Limb (tissue), 2 donors: ENCODE measurements at regions not wholly inside any gene's neighbourhood (a gene's known extent, or its start where the extent isn't known, plus 50 kb on each side); places are given as distances from the start of the nearest gene placed in this dataset.

Source experiments
- DNase-seq, 2 donors: peaks; one replicate each; pipeline ENCODE4 v3.0.0-alpha.2; 2016; ENCODE audit errors: extremely low spot score in 2 of 2

GRCh38 chr5:61951295-61951694, 354.7 kb upstream of the KIF2A start:
- DNase-seq: no peak

- DNase-seq: no peak
Measured at GRCh38 chr5:61953913-61954312, 352.1 kb upstream of the KIF2A start.

GRCh38 chr5:61964201-61964600, 341.8 kb upstream of the KIF2A start:
- no peak for DNase-seq

GRCh38 chr5:61965069-61965468, 340.9 kb upstream of the KIF2A start:
- no peak for DNase-seq

GRCh38 chr5:61965490-61965889, 340.5 kb upstream of the KIF2A start:
- no peak for DNase-seq

DNA sequence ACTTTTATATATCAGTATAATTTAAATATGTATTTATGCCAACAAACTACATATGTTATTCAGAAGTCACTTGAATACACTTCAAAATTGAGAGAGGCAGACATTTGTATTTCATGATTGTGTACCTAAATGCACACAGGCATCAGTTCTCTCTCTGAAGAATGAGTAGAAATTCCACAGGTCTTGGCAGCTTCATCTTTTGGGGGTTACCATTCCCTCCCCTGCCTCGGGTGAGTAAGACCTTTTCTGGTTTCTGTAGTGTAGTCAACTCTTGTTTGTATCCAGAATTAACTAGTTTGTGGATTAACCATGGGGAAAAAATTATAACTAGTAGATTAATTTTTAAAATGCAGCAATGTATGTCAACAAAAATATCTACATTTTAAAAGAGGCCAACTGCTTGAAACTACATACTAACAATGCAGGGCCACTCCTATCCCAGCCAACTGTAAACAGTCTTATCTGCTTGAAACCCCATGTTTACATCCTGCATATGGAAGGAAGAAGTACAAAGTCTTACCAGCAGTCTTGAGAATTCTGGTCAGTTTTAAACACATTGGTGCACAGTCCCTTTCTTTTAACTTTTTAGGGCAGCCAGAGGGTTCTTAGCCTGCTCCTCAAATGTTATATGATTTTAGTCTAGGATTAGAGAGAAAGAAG, 339.6 kb upstream of the KIF2A start:
- no peak for DNase-seq

- DNase-seq: no peak
Measured at GRCh38 chr5:61966997-61967396, 339.0 kb upstream of the KIF2A start.

DNA sequence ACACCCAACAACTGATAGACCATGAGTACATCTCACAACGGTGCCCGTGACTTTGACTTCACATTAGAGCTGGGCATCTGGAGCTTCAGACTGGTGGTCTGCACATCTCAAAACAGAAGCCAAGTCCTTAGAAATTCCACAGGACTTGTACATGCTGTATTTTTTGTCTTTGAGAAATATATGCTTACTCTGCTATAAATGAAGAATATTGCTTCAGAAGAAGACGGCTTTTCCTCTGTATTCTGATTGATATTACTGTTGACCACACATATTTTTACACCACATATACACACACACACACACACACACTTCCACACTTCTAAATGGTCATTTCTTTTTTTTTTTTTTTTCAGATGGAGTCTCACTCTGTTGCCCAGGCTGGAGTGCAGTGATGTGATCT, 338.3 kb upstream of the KIF2A start:
- DNase-seq: no peak

DNA sequence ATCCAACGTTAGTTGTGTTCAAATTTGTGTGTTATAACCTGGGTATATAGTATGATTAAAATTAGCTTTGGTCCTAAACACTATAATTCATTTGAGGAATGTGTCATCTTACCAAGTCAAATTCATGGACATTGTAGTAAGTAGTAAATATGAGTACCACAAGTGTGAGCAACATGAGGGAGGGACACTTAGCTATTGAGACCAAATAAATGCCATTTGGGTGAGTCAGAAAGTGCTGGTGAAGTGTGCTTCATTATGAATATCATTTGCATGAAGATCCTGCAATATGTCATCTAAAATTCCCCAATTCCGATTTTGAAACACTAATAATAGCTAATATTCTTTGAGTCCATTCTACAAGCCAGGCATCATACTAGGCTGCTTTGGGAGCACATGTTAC, 336.7 kb upstream of the KIF2A start:
- DNase-seq: no peak

DNA sequence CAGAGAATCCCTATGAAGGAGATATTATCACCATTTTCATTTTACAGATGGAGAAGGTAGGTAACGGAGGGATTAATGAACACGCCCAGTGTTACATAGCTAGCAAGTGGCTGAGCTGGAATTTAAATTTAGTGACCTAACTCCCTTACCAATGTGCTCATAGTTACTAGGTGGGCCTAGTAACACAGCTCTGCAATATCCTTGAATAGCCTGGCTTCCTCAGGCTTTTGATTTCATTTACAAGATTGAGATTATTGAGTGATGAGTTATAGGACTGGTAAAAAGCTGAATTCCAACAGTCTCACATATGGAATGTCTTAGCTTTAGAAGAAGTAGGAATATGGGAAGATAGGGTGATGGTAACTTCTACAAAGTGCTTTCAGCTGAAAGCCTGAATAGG, 336.3 kb upstream of the KIF2A start:
- no peak for DNase-seq

DNA sequence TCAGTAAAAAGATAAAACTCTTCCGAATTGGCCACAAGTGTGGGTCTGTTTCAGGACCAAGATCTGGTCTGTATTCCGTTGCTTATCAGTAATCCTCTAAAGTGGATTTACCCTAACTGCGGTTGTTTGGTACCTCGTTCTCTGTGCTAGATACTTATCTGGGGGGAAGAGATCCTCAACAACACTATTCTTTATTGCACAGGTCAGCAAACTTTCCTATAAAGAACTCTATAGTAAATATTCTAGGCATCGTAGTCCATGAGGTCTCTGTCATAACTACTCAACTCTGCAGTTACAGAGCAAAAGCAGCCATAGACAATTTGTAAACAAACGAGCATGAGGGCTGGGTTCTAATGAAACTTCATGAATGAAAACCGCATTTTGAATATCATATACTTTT, 335.8 kb upstream of the KIF2A start:
- DNase-seq: no peak

DNA sequence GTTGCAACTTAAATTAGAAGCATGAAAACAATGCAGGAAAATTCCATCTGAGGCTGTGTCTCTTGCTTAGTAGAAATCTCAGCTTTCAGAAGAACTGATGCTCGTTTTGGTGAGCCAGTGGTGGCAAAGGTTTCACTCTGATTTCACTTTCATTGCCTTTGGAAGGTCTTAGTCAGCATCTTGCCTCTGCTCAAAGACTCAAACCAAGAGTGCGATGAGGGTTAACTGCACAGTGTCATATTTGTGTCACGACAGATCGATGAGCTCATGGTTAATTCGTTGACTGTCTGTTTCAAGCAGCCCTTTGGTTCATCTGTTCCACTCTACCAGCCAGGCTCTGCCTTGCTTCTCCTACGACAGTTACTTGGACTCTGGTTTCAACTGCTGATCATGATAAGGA, 331.3 kb upstream of the KIF2A start:
- DNase-seq: no peak

- DNase-seq: no peak
Measured at GRCh38 chr5:61981886-61982285, 324.1 kb upstream of the KIF2A start.

- DNase-seq: no peak
Measured at GRCh38 chr5:61991430-61991829, 314.6 kb upstream of the KIF2A start.

DNA sequence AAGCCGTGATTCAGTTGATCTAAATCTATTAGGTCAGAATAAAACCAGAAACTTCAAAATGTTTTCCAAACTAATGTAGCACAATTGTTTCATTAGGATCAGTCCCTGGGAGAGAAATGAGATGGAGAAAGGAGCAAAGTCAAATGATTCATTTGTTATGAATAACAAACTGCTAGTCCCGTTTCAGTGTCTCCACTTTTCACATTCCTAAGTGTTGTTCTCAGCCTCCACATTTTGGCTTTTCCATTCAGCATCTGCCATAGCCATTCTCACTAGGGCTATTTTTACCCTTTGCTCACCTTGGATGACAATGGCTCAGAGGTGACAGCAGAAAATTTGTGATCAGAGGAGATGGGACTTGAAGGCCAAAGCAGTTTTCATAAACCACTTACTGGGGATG, 314.1 kb upstream of the KIF2A start:
- no peak for DNase-seq

DNA sequence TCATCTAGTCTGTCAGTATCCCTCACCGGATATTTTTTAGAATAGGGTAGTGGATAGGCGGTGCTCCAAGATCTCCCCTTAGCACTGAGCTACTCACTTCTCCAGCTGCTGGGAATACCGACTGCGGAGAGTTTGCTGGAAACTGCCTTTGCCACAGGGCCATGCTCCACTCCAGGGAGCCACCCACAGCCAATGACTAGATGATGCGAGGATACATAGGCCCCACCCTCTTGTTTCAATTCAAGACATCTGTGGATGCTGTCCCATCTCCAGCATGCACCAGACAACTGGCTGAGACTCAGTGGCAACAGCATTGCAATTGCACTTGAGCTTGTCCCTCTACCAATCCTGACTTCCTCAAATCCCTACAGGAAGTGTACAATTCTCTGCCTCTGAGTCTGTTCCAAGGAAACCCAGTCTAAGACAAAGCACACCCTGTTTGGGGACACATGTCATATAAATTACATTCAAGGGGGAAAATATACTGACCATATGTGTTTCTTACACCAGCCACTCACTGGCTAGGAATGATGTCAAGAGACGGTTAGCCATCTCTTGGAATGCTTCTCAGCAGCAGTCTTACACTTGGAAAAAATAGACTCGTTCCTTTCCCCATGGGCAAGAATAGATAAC, 312.6 kb upstream of the KIF2A start:
- DNase-seq: no peak

- DNase-seq: no peak
Measured at GRCh38 chr5:61994171-61994570, 311.8 kb upstream of the KIF2A start.

DNA sequence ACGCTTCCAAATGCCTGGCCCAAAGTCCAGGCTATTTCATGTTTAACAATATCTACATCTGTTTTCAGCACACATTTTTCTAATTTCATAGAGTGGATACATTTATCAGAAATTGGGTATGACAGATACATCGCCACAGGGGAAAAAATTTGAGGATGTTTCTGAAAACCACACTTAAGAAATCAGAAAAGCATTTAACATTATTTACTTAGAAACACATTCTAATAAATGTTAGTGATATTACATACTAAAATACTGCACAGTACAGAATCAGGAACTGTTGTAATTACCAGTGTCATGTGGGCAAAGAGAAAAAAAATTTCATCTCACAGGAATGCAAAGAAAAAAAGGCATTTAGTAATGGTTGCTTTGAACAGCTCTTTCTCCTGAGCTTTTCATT, 310.5 kb upstream of the KIF2A start:
- no peak for DNase-seq

DNA sequence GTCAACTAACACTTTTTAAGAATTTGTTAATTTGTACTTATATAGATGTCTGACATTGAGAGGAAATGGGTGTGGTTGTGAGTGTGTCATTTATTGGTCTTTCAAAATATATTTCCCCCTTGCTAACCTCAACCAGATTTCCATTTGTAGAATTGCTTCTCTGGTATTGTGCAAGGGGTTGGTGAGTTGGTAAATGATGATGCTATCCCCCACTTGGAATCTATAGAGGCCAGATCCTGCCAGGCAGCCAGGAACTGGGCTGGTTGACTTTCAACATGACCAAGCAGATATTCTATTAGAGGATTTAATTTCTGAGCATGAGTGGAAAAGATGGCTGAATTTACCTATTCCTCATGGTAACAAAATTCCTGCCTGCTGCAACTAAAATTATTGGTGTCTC, 306.6 kb upstream of the KIF2A start:
- no peak for DNase-seq

GRCh38 chr5:62000646-62001045, 305.4 kb upstream of the KIF2A start:
- no peak for DNase-seq

GRCh38 chr5:62001640-62002039, 304.4 kb upstream of the KIF2A start:
- DNase-seq: no peak

GRCh38 chr5:62002436-62002835, 303.6 kb upstream of the KIF2A start:
- DNase-seq: no peak

DNA sequence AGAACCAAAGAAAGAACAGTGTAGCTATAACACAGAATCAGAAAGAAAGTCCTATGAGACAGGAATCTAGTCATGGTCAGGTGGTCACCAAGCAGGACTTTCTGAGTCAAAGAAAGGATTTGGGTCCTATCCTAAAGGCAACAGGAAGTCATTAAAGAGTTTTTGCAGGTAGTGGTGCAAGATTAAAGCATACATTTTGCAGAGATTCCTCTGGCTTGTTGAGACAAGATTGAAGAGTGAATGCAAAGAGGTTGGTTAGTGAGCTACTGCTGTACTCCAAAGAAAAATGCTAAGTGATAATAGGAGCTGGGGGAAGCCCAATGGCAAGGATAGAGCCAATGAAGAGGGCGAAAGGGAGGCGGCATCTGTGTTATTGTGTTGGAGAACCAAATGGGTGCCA, 300.5 kb upstream of the KIF2A start:
- no peak for DNase-seq

DNA sequence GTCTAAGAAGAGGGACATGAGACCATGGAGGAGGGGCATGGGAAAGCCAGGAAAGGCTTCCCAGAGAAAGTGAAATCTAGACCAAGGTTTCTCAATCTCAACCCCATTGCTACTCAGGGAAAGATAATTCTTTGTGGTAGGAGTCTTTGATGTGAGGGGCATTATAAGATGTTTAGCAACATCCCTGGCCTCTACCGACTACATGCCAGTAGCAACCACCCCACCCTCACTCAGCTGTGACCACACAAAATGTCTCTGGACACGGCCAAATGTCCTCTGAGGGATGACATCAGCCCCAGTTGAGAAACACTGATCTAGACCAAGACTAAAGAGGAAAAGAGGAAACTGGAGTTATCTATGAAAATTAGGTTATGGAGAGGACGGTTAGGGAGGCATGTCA, 298.5 kb upstream of the KIF2A start:
- DNase-seq: no peak
